Tibial artery (tissue), 4 donors: ENCODE measurements at regions not wholly inside any gene's neighbourhood (a gene's known extent, or its start where the extent isn't known, plus 50 kb on each side); places are given as distances from the start of the nearest gene placed in this dataset.

Source experiments
- DNase-seq, 2 donors: peaks; one replicate each; pipeline ENCODE4 v3.0.0-alpha.2; 2019
- H3K27ac ChIP-seq, 2 donors: fragments of 200-600 bp; sonication (generic) in 1 of 2; 1 replicate in 1 of 2; 2 replicates in 1 of 2; pipeline ENCODE4 v1.5.1; 2018 to 2019; ENCODE audit warnings: mild to moderate bottlenecking in 1 of 2
- H3K27me3 ChIP-seq, 2 donors: fragments of 200-600 bp; sonication (generic) in 1 of 2; one replicate each; pipeline versions ENCODE4 v1.5.1 to v1.6.0; 2016 to 2019
- H3K36me3 ChIP-seq, 3 donors: fragments of 200-600 bp; sonication (generic) in 2 of 3; one replicate each; pipeline ENCODE4 v1.5.1; 2016 to 2019; ENCODE audit warnings: mild to moderate bottlenecking in 2 of 3
- H3K4me1 ChIP-seq, 4 donors: fragments of 200-600 bp; sonication (generic) in 2 of 4; 1 replicate in 3 of 4; 2 replicates in 1 of 4; pipeline ENCODE4 v1.5.1; 2016 to 2019
- H3K4me3 ChIP-seq, 2 donors: fragments of 200-600 bp; sonication (generic) in 1 of 2; 1 replicate in 1 of 2; 2 replicates in 1 of 2; pipeline ENCODE4 v1.5.1; 2018 to 2019; ENCODE audit warnings: mild to moderate bottlenecking in 2 of 2
- H3K9me3 ChIP-seq, 3 donors: fragments of 200-600 bp; sonication (generic) in 1 of 3; one replicate each; pipeline ENCODE4 v1.5.1; 2016 to 2019
- intact Hi-C: fragments of 100-400 bp; cut with DNase I; formaldehyde crosslinking; loops from one replicate; pipeline ENCODE4 v1.15.0; 2023; ENCODE audit warnings: low total_unique reads
- TF ChIP-seq, protein P1 (sequence below), 2 experiments: fragments of 200-600 bp in 1 of 2; fragments of 450-650 bp in 1 of 2; IDR thresholded peaks; one replicate each; pipeline ENCODE4 v1.5.1; 2017 to 2019; ENCODE audit warnings: antibody characterized with exemption in 2 of 2, mild to moderate bottlenecking in 1 of 2, moderate library complexity in 1 of 2

DNA sequence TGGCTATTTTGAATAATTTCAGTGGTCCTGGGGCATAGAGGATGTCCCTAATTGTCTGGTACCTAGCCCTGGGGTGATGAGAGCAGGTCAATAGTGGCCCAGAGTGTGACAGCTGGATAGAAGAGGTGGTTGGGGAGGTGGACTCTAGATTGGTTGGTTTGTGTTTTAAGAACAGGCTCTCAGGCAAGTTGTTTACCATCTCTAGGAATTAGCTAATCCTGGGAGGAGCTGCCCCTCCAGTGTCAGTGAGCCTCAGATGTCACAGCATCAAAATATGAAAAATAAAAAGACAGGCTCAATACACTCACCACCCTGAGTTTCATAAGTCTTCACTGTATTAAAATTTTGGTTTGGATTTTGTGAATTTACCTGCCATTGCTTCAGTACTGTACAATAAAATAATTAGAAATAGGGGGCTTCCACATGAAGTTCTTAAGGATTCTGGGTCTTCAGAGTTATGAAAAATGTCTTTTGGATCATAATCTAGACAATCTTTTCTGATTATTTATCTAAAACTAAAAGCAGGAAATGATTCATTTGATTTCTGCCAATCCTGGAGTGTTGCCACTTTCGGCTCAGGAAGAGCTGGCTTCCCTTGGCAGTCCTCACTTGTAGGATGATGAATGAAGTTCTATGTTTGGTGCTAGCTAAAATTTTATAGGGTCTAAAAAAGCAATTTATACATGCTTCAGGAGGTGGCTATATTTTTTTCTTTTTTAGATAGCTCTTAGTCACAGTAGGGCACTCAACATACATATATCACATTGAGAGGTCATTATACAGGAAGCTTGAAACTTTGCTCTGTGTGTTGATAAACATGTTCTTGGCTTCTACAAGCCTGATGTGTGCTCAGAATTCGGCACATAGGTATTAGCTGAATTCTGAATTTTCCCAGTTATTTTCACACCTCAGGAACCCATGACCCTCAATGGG, 395.1 kb downstream of the RAB28 start:
- H3K27me3 ChIP-seq = no peaks in the 10 kb centered on the region
- DNase-seq = peak in 1 of 2 donors; percentile 46
- H3K4me3 ChIP-seq = no peak overlapping the region
- TF ChIP-seq, protein P1, sequence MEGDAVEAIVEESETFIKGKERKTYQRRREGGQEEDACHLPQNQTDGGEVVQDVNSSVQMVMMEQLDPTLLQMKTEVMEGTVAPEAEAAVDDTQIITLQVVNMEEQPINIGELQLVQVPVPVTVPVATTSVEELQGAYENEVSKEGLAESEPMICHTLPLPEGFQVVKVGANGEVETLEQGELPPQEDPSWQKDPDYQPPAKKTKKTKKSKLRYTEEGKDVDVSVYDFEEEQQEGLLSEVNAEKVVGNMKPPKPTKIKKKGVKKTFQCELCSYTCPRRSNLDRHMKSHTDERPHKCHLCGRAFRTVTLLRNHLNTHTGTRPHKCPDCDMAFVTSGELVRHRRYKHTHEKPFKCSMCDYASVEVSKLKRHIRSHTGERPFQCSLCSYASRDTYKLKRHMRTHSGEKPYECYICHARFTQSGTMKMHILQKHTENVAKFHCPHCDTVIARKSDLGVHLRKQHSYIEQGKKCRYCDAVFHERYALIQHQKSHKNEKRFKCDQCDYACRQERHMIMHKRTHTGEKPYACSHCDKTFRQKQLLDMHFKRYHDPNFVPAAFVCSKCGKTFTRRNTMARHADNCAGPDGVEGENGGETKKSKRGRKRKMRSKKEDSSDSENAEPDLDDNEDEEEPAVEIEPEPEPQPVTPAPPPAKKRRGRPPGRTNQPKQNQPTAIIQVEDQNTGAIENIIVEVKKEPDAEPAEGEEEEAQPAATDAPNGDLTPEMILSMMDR (IDR thresholded peaks at IDR 0.05) = no peak
- H3K36me3 ChIP-seq = no peaks in the 10 kb centered on the region
- peak overlapping the region; percentile 56 to 76 for H3K27ac ChIP-seq
- peaks cover 0 to 41% (median 17%) of the 10 kb centered on the region in 4 donors for H3K4me1 ChIP-seq
- no peaks in the 10 kb centered on the region for H3K9me3 ChIP-seq
- intact Hi-C loops = no loop called here

DNA sequence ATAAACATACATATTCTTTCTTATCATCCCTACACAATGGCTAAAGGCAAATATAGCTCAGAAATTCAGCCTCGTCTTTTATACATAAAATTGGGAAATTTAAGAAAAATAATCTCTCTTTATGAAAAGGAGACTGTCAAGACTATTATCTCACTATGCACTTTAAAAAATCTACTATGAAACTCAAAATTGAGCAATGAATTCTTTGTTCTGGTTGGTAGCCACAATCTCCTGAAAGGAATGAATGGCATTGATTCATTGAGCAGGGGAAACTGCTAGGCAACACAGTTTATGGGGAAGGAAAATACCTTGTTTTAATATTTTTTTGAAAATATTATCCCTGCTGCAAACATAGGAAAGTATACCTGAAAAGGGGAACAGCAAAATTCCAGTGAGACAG, 397.1 kb downstream of the RAB28 start:
- no peaks in the 10 kb centered on the region for H3K36me3 ChIP-seq
- H3K4me1 ChIP-seq = peaks cover 0 to 28% (median 17%) of the 10 kb centered on the region in 4 donors
- TF ChIP-seq, protein P1 (IDR thresholded peaks at IDR 0.05) = no peak
- intact Hi-C loops = no loop called here
- no peaks in the 10 kb centered on the region for H3K27me3 ChIP-seq
- no peak for DNase-seq
- no peak overlapping the region for H3K4me3 ChIP-seq
- H3K27ac ChIP-seq = no peak overlapping the region
- H3K9me3 ChIP-seq = no peaks in the 10 kb centered on the region

DNA sequence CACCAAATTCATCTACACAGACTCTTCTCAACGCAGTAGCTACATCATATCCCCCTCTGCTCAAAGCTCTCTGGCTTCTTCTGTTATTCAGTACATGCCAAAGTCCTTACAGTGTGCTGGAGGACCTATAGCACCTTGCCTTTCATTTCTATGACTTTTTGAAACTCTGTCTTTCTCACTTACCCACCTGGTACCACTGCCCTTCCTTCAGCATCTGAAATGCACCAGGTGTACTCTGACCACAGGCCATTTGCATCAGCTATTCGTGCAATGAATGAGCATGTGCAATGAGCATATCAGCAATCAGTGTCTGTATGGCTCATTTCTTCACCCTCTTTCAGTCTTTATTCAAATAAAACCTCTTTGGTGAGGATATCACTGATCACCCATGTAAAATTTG, 399.9 kb downstream of the RAB28 start:
- no peak for DNase-seq
- TF ChIP-seq, protein P1 (IDR thresholded peaks at IDR 0.05) = no peak
- Histone ChIP-seq H3K27me3 (no peaks in the 10 kb centered on the region), H3K4me3 (no peak overlapping the region), H3K4me1 (peaks cover 0 to 14% (median 8%) of the 10 kb centered on the region in 4 donors), H3K27ac (no peak overlapping the region), H3K9me3 (no peaks in the 10 kb centered on the region), H3K36me3 (no peaks in the 10 kb centered on the region)
- intact Hi-C loops = no loop called here

DNA sequence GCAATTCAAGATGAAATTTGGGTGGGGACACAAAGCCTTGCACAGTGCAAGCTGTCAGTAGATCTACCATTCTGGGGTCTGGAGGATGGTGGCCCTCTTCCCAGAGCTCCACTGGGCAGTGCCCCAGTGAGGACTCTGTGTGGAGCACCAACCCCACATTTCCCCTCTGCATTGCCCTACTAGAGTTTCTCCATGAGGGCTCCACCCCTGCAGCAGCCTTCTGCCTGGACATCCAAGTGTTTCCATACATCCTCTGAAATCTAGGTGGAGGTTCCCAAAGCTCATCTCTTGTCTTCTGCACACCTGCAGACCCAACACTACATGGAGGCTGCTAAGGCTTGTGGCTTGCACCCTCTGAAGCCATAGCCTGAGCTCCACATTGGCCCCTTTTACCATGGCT, 402.3 kb downstream of the RAB28 start:
- no peak overlapping the region for H3K4me3 ChIP-seq
- TF ChIP-seq, protein P1 (IDR thresholded peaks at IDR 0.05) = no peak
- no peak overlapping the region for H3K27ac ChIP-seq
- H3K9me3 ChIP-seq = no peaks in the 10 kb centered on the region
- no peaks in the 10 kb centered on the region for H3K4me1 ChIP-seq
- intact Hi-C loops = no loop called here
- H3K36me3 ChIP-seq = no peaks in the 10 kb centered on the region
- H3K27me3 ChIP-seq = no peaks in the 10 kb centered on the region
- DNase-seq = no peak

DNA sequence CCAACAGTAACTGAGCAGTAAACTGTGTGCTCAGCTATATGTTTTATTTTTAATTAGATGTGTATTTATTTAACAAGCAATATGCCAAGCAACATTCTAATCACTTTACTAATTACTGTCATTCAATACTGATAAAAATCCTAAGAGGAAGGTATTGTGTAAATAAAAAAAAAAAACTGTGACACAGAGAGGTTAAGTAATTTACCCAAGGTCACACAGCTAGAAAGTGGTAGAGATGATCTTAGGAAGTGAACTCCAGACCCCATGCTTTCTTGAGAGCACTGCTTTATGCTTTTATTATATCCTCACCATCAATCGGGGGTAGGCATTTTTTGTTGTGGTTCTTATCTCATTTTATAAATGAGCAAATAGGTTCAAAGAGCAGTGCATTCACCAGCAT, 417.1 kb downstream of the RAB28 start:
- no peaks in the 10 kb centered on the region for H3K9me3 ChIP-seq
- DNase-seq = no peak
- H3K4me1 ChIP-seq = no peaks in the 10 kb centered on the region
- no peak overlapping the region for H3K27ac ChIP-seq
- no peak overlapping the region for H3K4me3 ChIP-seq
- TF ChIP-seq, protein P1 (IDR thresholded peaks at IDR 0.05) = no peak
- no peaks in the 10 kb centered on the region for H3K27me3 ChIP-seq
- no peaks in the 10 kb centered on the region for H3K36me3 ChIP-seq
- intact Hi-C loops = no loop called here
